ENCODE measurements at regions not wholly inside any gene's neighbourhood (a gene's known extent, or its start where the extent isn't known, plus 50 kb on each side); places are given as distances from the start of the nearest gene placed in this dataset.

GRCh38 chr3:99562138-99562537 lies 76.3 kb upstream of the COL8A1 start:
- TF ChIP-seq EZH2 (IDR thresholded peaks at IDR 0.05; ENCODE audit: borderline replicate concordance) (no peak), CTCF (IDR thresholded peaks at IDR 0.05; ENCODE audit: poor library complexity) (no peak), EZH2phosphoT487 (IDR thresholded peaks at IDR 0.05; ENCODE audit: low read depth, severe bottlenecking, unreplicated experiment) (no peak)
